ENCODE measurements at regions not wholly inside any gene's neighbourhood (a gene's known extent, or its start where the extent isn't known, plus 50 kb on each side); places are given as distances from the start of the nearest gene placed in this dataset.

- no TSS peak for BruUV-seq (replicated peaks)
- no peaks in the 10 kb centered on the region for H3K36me3 Mint-ChIP-seq (ENCODE audit: insufficient read depth, unreplicated experiment)
- no peaks in the 10 kb centered on the region for H3K9me3 Mint-ChIP-seq (ENCODE audit: unreplicated experiment)
- no peak overlapping the region for H3K27ac Mint-ChIP-seq (ENCODE audit: low read depth, unreplicated experiment)
- DNase-seq (ENCODE audit: unreplicated experiment) = no peak
- intact Hi-C loops (cut with micrococcal nuclease) = no loop called here
- H3K4me1 Mint-ChIP-seq (ENCODE audit: insufficient read depth, unreplicated experiment) = no peaks in the 10 kb centered on the region
- POLR2A ChIA-PET = no interaction called here
- CTCF ChIA-PET = interaction anchor here (0.8 kb wide), 1 partner anchor 235 kb away, joined by 4 read pairs; no protein-coding TSS in a partner anchor
- TF ChIP-seq CTCF (IDR thresholded peaks at IDR 0.05; ENCODE audit: unreplicated experiment) = no peak
- no peak overlapping the region for H3K4me3 Mint-ChIP-seq (ENCODE audit: unreplicated experiment)
- no peaks in the 10 kb centered on the region for H3K27me3 Mint-ChIP-seq (ENCODE audit: insufficient read depth, unreplicated experiment)
Measured at GRCh38 chr3:104831071-104831470, 535.6 kb upstream of the ALCAM start.

- H3K4me1 Mint-ChIP-seq (ENCODE audit: insufficient read depth, unreplicated experiment) = no peaks in the 10 kb centered on the region
- TF ChIP-seq CTCF (IDR thresholded peaks at IDR 0.05; ENCODE audit: unreplicated experiment) = no peak
- intact Hi-C loops (cut with micrococcal nuclease) = no loop called here
- H3K27me3 Mint-ChIP-seq (ENCODE audit: insufficient read depth, unreplicated experiment) = no peaks in the 10 kb centered on the region
- POLR2A ChIA-PET = no interaction called here
- H3K9me3 Mint-ChIP-seq (ENCODE audit: unreplicated experiment) = no peaks in the 10 kb centered on the region
- DNase-seq (ENCODE audit: unreplicated experiment) = no peak
- H3K4me3 Mint-ChIP-seq (ENCODE audit: unreplicated experiment) = no peak overlapping the region
- no peaks in the 10 kb centered on the region for H3K36me3 Mint-ChIP-seq (ENCODE audit: insufficient read depth, unreplicated experiment)
- CTCF ChIA-PET = interaction anchor here (0.8 to 1.0 kb wide), 2 partner anchors 9 to 205 kb away, joined by 3 read pairs; no protein-coding TSS in a partner anchor
- BruUV-seq (replicated peaks) = no TSS peak
- H3K27ac Mint-ChIP-seq (ENCODE audit: low read depth, unreplicated experiment) = no peak overlapping the region
Measured at GRCh38 chr3:104832530-104832929, 534.2 kb upstream of the ALCAM start.

- ChIA-PET POLR2A (interaction anchor here (0.6 kb wide), 1 partner anchor 165 kb away, joined by 4 read pairs; no protein-coding TSS in a partner anchor), CTCF (interaction anchor here (1.2 to 1.3 kb wide), 2 partner anchors 9 to 392 kb away, joined by 4 to 5 read pairs; no protein-coding TSS in a partner anchor)
- TF ChIP-seq CTCF (IDR thresholded peaks at IDR 0.05; ENCODE audit: unreplicated experiment) = no peak
- Mint-ChIP-seq H3K27me3 (ENCODE audit: insufficient read depth, unreplicated experiment) (no peaks in the 10 kb centered on the region), H3K4me3 (ENCODE audit: unreplicated experiment) (no peak overlapping the region), H3K9me3 (ENCODE audit: unreplicated experiment) (no peaks in the 10 kb centered on the region), H3K36me3 (ENCODE audit: insufficient read depth, unreplicated experiment) (no peaks in the 10 kb centered on the region), H3K27ac (ENCODE audit: low read depth, unreplicated experiment) (no peak overlapping the region), H3K4me1 (ENCODE audit: insufficient read depth, unreplicated experiment) (no peaks in the 10 kb centered on the region)
- BruUV-seq (replicated peaks) = no TSS peak
- no peak for DNase-seq (ENCODE audit: unreplicated experiment)
- intact Hi-C loops (cut with micrococcal nuclease) = no loop called here
Measured at GRCh38 chr3:104835376-104835775, 531.3 kb upstream of the ALCAM start.

- Mint-ChIP-seq H3K4me1 (ENCODE audit: insufficient read depth, unreplicated experiment) (no peaks in the 10 kb centered on the region), H3K9me3 (ENCODE audit: unreplicated experiment) (no peaks in the 10 kb centered on the region), H3K4me3 (ENCODE audit: unreplicated experiment) (no peak overlapping the region), H3K27me3 (ENCODE audit: insufficient read depth, unreplicated experiment) (no peaks in the 10 kb centered on the region), H3K36me3 (ENCODE audit: insufficient read depth, unreplicated experiment) (no peaks in the 10 kb centered on the region), H3K27ac (ENCODE audit: low read depth, unreplicated experiment) (no peak overlapping the region)
- no peak for TF ChIP-seq CTCF (IDR thresholded peaks at IDR 0.05; ENCODE audit: unreplicated experiment)
- no TSS peak for BruUV-seq (replicated peaks)
- POLR2A ChIA-PET = interaction anchor here (0.7 kb wide), 1 partner anchor 29 kb away, joined by 4 read pairs; no protein-coding TSS in a partner anchor
- CTCF ChIA-PET = interaction anchor here (0.7 kb wide), 1 partner anchor 242 kb away, joined by 3 read pairs; no protein-coding TSS in a partner anchor
- no peak for DNase-seq (ENCODE audit: unreplicated experiment)
- intact Hi-C loops (cut with micrococcal nuclease) = no loop called here
Measured at GRCh38 chr3:104846270-104846669, 520.4 kb upstream of the ALCAM start.
